Chondrocyte (in vitro differentiated cells): ENCODE measurements at regions not wholly inside any gene's neighbourhood (a gene's known extent, or its start where the extent isn't known, plus 50 kb on each side); places are given as distances from the start of the nearest gene placed in this dataset.

ENCODE experiments used
- DNase-seq: peaks from one replicate; pipeline ENCODE4 v3.0.0; 2021; ENCODE audit warnings: mixed read lengths, low spot score
- H3K27ac Mint-ChIP-seq: one replicate; pipeline ENCODE4 v1.8.0; 2021; ENCODE audit warnings: mild to moderate bottlenecking, moderate library complexity, mixed read lengths; ENCODE audit not compliant: unreplicated experiment
- H3K27me3 Mint-ChIP-seq: 2 replicates; pipeline ENCODE4 v1.8.0; 2021; ENCODE audit warnings: low read depth, mixed read lengths
- H3K36me3 Mint-ChIP-seq: 2 replicates; pipeline ENCODE4 v1.8.0; 2021; ENCODE audit warnings: low read depth, mixed read lengths
- H3K4me1 Mint-ChIP-seq: 2 replicates; pipeline ENCODE4 v1.8.0; 2021; ENCODE audit warnings: low read depth, mild to moderate bottlenecking, mixed read lengths
- H3K4me3 Mint-ChIP-seq: one replicate; pipeline ENCODE4 v1.8.0; 2021; ENCODE audit warnings: mild to moderate bottlenecking, moderate library complexity, mixed read lengths; ENCODE audit not compliant: unreplicated experiment
- H3K9me3 Mint-ChIP-seq: 2 replicates; pipeline ENCODE4 v1.8.0; 2021; ENCODE audit warnings: low read depth, mixed read lengths
- TF ChIP-seq, protein P1 (sequence below): fragments of 200-600 bp; sonication (generic); IDR thresholded peaks from 2 replicates; pipeline ENCODE4 v1.5.0; 2021; ENCODE audit warnings: antibody characterized with exemption, mild to moderate bottlenecking, moderate library complexity

DNA sequence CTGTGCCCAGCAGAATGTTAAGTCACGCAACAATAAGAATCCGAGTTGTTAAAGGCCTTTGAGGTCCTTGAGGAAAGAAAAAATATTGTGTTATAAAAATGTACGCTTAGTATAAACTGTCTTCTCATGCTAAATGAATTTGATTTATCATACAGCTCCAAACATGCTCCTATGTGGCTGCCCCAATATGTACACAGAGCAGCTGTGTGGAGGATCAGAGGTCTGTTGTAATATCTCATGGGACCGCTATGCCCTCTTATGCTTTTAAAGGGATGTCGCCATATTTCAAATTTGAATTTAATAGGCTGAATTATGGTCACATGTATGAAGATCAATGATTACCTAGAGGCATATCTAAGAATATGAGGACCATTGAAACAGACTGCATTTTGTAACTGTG, 90.2 kb downstream of the SLC5A7 start:
- H3K9me3 Mint-ChIP-seq, result peaks cover 9% of the 10 kb centered on the region
- no peak overlapping the region for H3K4me3 Mint-ChIP-seq
- H3K27me3 Mint-ChIP-seq, result peaks cover 36% of the 10 kb centered on the region

DNA sequence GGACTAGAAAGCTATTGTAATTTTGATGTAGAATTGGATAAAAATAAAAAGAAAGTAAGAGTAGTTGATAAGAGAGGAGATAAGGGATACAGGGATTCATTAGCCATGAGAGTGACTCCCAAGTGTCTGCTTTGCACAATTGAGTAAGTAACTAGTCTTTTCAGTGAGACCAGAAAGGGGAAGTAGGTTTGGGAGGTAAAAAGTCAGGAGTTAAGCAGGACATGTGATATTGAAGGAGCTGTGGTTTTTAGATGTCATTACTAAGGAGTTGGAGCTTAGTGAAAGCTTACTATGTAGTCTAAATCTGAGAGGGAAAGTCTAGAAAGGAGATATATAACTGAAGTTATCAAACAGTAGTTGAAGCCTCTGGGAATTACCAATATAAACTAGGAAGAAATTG, 93.4 kb downstream of the SLC5A7 start:
- TF ChIP-seq, protein P1, sequence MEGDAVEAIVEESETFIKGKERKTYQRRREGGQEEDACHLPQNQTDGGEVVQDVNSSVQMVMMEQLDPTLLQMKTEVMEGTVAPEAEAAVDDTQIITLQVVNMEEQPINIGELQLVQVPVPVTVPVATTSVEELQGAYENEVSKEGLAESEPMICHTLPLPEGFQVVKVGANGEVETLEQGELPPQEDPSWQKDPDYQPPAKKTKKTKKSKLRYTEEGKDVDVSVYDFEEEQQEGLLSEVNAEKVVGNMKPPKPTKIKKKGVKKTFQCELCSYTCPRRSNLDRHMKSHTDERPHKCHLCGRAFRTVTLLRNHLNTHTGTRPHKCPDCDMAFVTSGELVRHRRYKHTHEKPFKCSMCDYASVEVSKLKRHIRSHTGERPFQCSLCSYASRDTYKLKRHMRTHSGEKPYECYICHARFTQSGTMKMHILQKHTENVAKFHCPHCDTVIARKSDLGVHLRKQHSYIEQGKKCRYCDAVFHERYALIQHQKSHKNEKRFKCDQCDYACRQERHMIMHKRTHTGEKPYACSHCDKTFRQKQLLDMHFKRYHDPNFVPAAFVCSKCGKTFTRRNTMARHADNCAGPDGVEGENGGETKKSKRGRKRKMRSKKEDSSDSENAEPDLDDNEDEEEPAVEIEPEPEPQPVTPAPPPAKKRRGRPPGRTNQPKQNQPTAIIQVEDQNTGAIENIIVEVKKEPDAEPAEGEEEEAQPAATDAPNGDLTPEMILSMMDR, result no peak
- H3K4me3 Mint-ChIP-seq, result no peak overlapping the region
- peaks cover 29% of the 10 kb centered on the region for H3K27me3 Mint-ChIP-seq
- no peaks in the 10 kb centered on the region for H3K36me3 Mint-ChIP-seq
- no peak for DNase-seq
- H3K4me1 Mint-ChIP-seq, result no peaks in the 10 kb centered on the region
- H3K27ac Mint-ChIP-seq, result no peak overlapping the region
- H3K9me3 Mint-ChIP-seq, result peaks cover 10% of the 10 kb centered on the region

More for the DNA sequence above, 90.2 kb downstream of the SLC5A7 start:
- no peaks in the 10 kb centered on the region for H3K36me3 Mint-ChIP-seq
- H3K4me1 Mint-ChIP-seq, result no peaks in the 10 kb centered on the region
- no peak for DNase-seq
- H3K27ac Mint-ChIP-seq, result no peak overlapping the region
- TF ChIP-seq, protein P1, result no peak

DNA sequence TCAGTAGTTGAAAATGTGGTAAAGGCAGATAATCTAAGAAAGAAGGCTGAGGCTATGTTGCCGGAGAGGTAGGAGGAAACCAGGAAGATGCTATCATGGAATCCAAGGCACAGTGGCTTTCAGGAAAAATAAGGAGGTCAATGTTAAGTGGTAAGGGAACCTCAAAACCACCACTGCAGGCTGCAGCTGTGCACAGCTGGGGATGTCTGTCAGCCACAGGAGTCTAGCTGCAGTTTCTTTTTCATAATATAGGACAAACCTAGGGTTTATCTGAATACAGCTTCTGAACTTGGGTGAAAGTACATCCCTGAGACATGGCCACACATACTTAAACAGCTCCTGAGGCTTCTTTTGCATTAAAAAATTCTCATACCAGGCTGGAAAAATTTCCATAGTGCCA, 93.9 kb downstream of the SLC5A7 start:
- TF ChIP-seq, protein P1, result no peak
- no peaks in the 10 kb centered on the region for H3K36me3 Mint-ChIP-seq
- H3K4me3 Mint-ChIP-seq, result no peak overlapping the region
- H3K27ac Mint-ChIP-seq, result no peak overlapping the region
- peaks cover 27% of the 10 kb centered on the region for H3K27me3 Mint-ChIP-seq
- peaks cover 10% of the 10 kb centered on the region for H3K9me3 Mint-ChIP-seq
- no peaks in the 10 kb centered on the region for H3K4me1 Mint-ChIP-seq
- DNase-seq, result no peak

DNA sequence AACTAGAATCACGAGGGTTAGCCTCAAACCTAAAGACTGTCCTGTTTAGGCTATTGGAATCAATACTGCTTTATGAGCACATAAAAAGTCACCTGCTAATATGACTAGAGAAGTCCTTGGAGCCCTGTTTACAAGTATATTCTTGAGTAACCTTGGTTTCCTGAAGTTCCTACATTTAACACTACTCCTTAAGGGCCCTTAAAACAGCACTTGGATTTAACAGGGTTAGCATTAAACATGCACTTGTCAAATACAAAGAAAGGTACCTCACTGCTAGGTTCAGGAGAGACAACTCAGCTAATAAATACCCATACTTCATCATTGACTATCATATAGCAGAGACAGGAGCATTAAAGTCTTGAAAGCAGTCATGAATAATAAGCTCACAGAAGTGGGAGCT, 96.7 kb downstream of the SLC5A7 start:
- Mint-ChIP-seq H3K4me1 (no peaks in the 10 kb centered on the region), H3K27ac (no peak overlapping the region), H3K36me3 (no peaks in the 10 kb centered on the region), H3K9me3 (peaks cover 10% of the 10 kb centered on the region), H3K27me3 (peaks cover 27% of the 10 kb centered on the region), H3K4me3 (no peak overlapping the region)
- TF ChIP-seq, protein P1, result no peak
- no peak for DNase-seq

DNA sequence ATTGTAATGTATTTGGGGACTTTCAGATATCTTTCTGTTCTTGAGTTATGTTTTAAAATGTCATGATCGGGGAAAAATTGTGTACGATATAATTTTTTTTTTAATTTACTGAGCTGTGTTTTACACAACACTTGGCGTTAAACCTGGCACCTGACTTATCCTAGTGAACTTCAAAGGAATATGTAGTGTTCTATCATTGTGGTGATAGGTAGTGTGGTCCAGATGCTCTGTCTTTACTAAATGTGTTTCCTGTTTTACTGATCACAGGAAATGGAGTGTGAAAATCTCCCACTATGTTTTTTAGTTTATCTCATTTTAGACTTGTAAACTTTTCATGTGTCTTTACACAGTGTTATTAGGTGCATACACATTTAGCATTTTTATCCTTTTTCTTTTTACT, 98.0 kb downstream of the SLC5A7 start:
- Mint-ChIP-seq H3K36me3 (no peaks in the 10 kb centered on the region), H3K4me3 (no peak overlapping the region), H3K9me3 (peaks cover 15% of the 10 kb centered on the region), H3K27me3 (peaks cover 28% of the 10 kb centered on the region), H3K4me1 (no peaks in the 10 kb centered on the region), H3K27ac (no peak overlapping the region)
- TF ChIP-seq, protein P1, result no peak
- no peak for DNase-seq
